HEK293T (cell line): ENCODE measurements at regions not wholly inside any gene's neighbourhood (a gene's known extent, or its start where the extent isn't known, plus 50 kb on each side); places are given as distances from the start of the nearest gene placed in this dataset.

Source experiments
- CTBP1 ChIP-seq: fragments of 450-650 bp; IDR thresholded peaks from 2 replicates; pipeline ENCODE4 v1.6.1; 2016; ENCODE audit warnings: borderline replicate concordance
- ELF4 ChIP-seq: fragments of 450-650 bp; IDR thresholded peaks from 2 replicates; pipeline ENCODE4 v1.6.1; 2017; ENCODE audit warnings: antibody characterized with exemption
- FOXA1 ChIP-seq: fragments of 450-650 bp; IDR thresholded peaks from 2 replicates; pipeline ENCODE4 v1.6.1; 2016; ENCODE audit warnings: mild to moderate bottlenecking
- FOXM1 ChIP-seq: fragments of 450-650 bp; IDR thresholded peaks from 2 replicates; pipeline ENCODE4 v1.6.1; 2017; ENCODE audit warnings: mild to moderate bottlenecking, borderline replicate concordance
- HDGF ChIP-seq: fragments of 450-650 bp; IDR thresholded peaks from 2 replicates; pipeline ENCODE4 v1.6.1; 2017; ENCODE audit warnings: antibody characterized with exemption, borderline replicate concordance
- L3MBTL2 ChIP-seq: fragments of 450-650 bp; conservative IDR thresholded peaks from 2 replicates; pipeline ENCODE4 v1.6.1; 2016; ENCODE audit warnings: mild to moderate bottlenecking
- SP1 ChIP-seq: fragments of 450-650 bp; IDR thresholded peaks from 2 replicates; pipeline ENCODE4 v1.6.1; 2017
- TARDBP ChIP-seq: fragments of 450-650 bp; IDR thresholded peaks from 2 replicates; pipeline ENCODE4 v1.6.1; 2016

DNA sequence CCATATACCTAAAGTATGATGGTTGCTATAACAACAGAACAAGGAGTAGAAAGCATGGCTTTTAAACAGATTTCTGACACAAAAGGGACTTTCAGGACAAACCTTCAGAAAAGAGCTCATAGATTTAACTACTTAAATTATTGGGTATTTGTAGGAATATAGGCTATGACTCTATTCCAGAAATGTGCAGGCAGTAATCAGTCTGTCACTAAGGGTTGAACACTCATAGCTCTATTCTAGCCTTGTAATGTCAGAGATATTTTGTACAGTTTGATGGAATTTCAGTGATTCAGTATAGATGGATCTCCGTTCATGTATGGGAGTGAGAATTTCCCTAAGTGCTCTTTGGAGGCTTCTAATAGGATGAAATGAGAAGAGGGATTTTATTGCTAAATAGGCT, 82.8 kb downstream of the EXTL2 start:
- TF ChIP-seq SP1, result no peak
- TF ChIP-seq CTBP1, result no peak
- no peak for TF ChIP-seq TARDBP
- TF ChIP-seq ELF4, result no peak
- no peak for TF ChIP-seq FOXM1
- TF ChIP-seq FOXA1, result no peak
- no peak for TF ChIP-seq L3MBTL2
- TF ChIP-seq HDGF, result no peak
